ENCODE measurements at regions not wholly inside any gene's neighbourhood (a gene's known extent, or its start where the extent isn't known, plus 50 kb on each side); places are given as distances from the start of the nearest gene placed in this dataset.

GRCh38 chr2:43054367-43054766 is 172.0 kb downstream of the ZFP36L2 start:
- no peak for TF ChIP-seq CTCF (IDR thresholded peaks at IDR 0.05; ENCODE audit: low read depth, low read length, poor library complexity, severe bottlenecking)
- TF ChIP-seq EZH2phosphoT487 (IDR thresholded peaks at IDR 0.05; ENCODE audit: borderline replicate concordance, low read length): no peak
